MCF 10A (cell line): ENCODE measurements at regions not wholly inside any gene's neighbourhood (a gene's known extent, or its start where the extent isn't known, plus 50 kb on each side); places are given as distances from the start of the nearest gene placed in this dataset.

Experiments
- BruUV-seq: library from RNA; stranded (reverse); fragments of 400-500 nt; replicated peaks from 2 replicates; lab custom pipeline; 2021; lab: Mats Ljungman, UMichigan
- CTCF ChIA-PET: fragments of 300-600 bp; sonication (Branson Sonifier 250); formaldehyde crosslinking; extraction: SDS; loops from one replicate; lab custom pipeline; 2021; ENCODE audit warnings: antibody characterized with exemption, inconsistent platforms; lab: Yijun Ruan, JAX
- POLR2A ChIA-PET: fragments of 300-600, 350-650 bp; sonication (Branson Sonifier 250); formaldehyde crosslinking; extraction: SDS; loops from one replicate; lab custom pipeline; 2020; ENCODE audit warnings: antibody characterized with exemption, inconsistent platforms; lab: Yijun Ruan, JAX
- DNase-seq: peaks from one replicate; pipeline ENCODE4 v3.0.0-alpha.2; 2018; ENCODE audit not compliant: unreplicated experiment
- H3K27ac Mint-ChIP-seq: one replicate; pipeline ENCODE4 v1.8.0; 2022; ENCODE audit warnings: mild to moderate bottlenecking, low read depth, mixed read lengths; ENCODE audit not compliant: unreplicated experiment
- H3K27me3 Mint-ChIP-seq: one replicate; pipeline ENCODE4 v1.8.0; 2022; ENCODE audit warnings: mixed read lengths; ENCODE audit not compliant: insufficient read depth, unreplicated experiment
- H3K36me3 Mint-ChIP-seq: one replicate; pipeline ENCODE4 v1.8.0; 2022; ENCODE audit warnings: mild to moderate bottlenecking, moderate library complexity, mixed read lengths; ENCODE audit not compliant: insufficient read depth, unreplicated experiment
- H3K4me1 Mint-ChIP-seq: one replicate; pipeline ENCODE4 v1.8.0; 2022; ENCODE audit warnings: mixed read lengths; ENCODE audit not compliant: insufficient read depth, unreplicated experiment
- H3K4me3 Mint-ChIP-seq: one replicate; pipeline ENCODE4 v1.8.0; 2022; ENCODE audit warnings: mild to moderate bottlenecking, moderate library complexity, mixed read lengths; ENCODE audit not compliant: unreplicated experiment
- H3K9me3 Mint-ChIP-seq: one replicate; pipeline ENCODE4 v1.8.0; 2022; ENCODE audit warnings: mixed read lengths; ENCODE audit not compliant: unreplicated experiment
- CTCF ChIP-seq: fragments of 200-600 bp; IDR thresholded peaks from one replicate; pipeline ENCODE4 v1.8.0; 2022; ENCODE audit warnings: antibody characterized with exemption, mild to moderate bottlenecking; ENCODE audit not compliant: unreplicated experiment
- intact Hi-C: fragments of 100-400 bp; cut with micrococcal nuclease; formaldehyde crosslinking; loops from 2 replicates; pipeline ENCODE4 v1.14.1; 2022

- no peaks in the 10 kb centered on the region for H3K36me3 Mint-ChIP-seq
- H3K9me3 Mint-ChIP-seq: peaks cover under 1% of the 10 kb centered on the region
- H3K27ac Mint-ChIP-seq: no peak overlapping the region
- POLR2A ChIA-PET: no interaction called here
- H3K4me1 Mint-ChIP-seq: no peaks in the 10 kb centered on the region
- DNase-seq: no peak
- CTCF ChIA-PET: no interaction called here
- H3K27me3 Mint-ChIP-seq: no peaks in the 10 kb centered on the region
- no TSS peak for BruUV-seq
- intact Hi-C loops: no loop called here
- H3K4me3 Mint-ChIP-seq: no peak overlapping the region
- no peak for TF ChIP-seq CTCF
Observed at GRCh38 chr2:7279421-7279949, 362.3 kb downstream of the RNF144A start.

GRCh38 chr2:7280790-7281189 lies 363.6 kb downstream of the RNF144A start:
- no TSS peak for BruUV-seq
- intact Hi-C loops: no loop called here
- ChIA-PET POLR2A (no interaction called here), CTCF (no interaction called here)
- DNase-seq: no peak
- H3K4me3 Mint-ChIP-seq: no peak overlapping the region
- H3K4me1 Mint-ChIP-seq: no peaks in the 10 kb centered on the region
- no peaks in the 10 kb centered on the region for H3K36me3 Mint-ChIP-seq
- no peak overlapping the region for H3K27ac Mint-ChIP-seq
- TF ChIP-seq CTCF: no peak
- no peaks in the 10 kb centered on the region for H3K27me3 Mint-ChIP-seq
- H3K9me3 Mint-ChIP-seq: no peaks in the 10 kb centered on the region

- no peak for TF ChIP-seq CTCF
- H3K9me3 Mint-ChIP-seq: no peaks in the 10 kb centered on the region
- H3K36me3 Mint-ChIP-seq: no peaks in the 10 kb centered on the region
- POLR2A ChIA-PET: no interaction called here
- CTCF ChIA-PET: interaction anchor here (1.1 kb wide), 1 partner anchor 9 kb away, joined by 4 read pairs; no protein-coding TSS in a partner anchor
- no peaks in the 10 kb centered on the region for H3K4me1 Mint-ChIP-seq
- H3K27me3 Mint-ChIP-seq: no peaks in the 10 kb centered on the region
- no peak overlapping the region for H3K27ac Mint-ChIP-seq
- intact Hi-C loops: no loop called here
- DNase-seq: no peak
- no peak overlapping the region for H3K4me3 Mint-ChIP-seq
- no TSS peak for BruUV-seq
Observed at GRCh38 chr2:7281231-7282201, 364.3 kb downstream of the RNF144A start.

- intact Hi-C loops: no loop called here
- Mint-ChIP-seq H3K27me3 (no peaks in the 10 kb centered on the region), H3K27ac (no peak overlapping the region), H3K4me3 (no peak overlapping the region), H3K36me3 (no peaks in the 10 kb centered on the region), H3K4me1 (peaks cover 5% of the 10 kb centered on the region), H3K9me3 (no peaks in the 10 kb centered on the region)
- no TSS peak for BruUV-seq
- ChIA-PET POLR2A (no interaction called here), CTCF (interaction anchor here (0.6 kb wide), 2 partner anchors 23 to 167 kb away, joined by 3 read pairs; no protein-coding TSS in a partner anchor)
- no peak for TF ChIP-seq CTCF
- DNase-seq: no peak
Observed at GRCh38 chr2:7286120-7286519, 368.9 kb downstream of the RNF144A start.
